PC-9 (cell line): ENCODE measurements at regions not wholly inside any gene's neighbourhood (a gene's known extent, or its start where the extent isn't known, plus 50 kb on each side); places are given as distances from the start of the nearest gene placed in this dataset.

Source experiments
- CTCF ChIP-seq: fragments of 200-600 bp; sonication (generic); conservative IDR thresholded peaks from 2 replicates; pipeline ENCODE4 v1.6.1; 2017; ENCODE audit warnings: mixed run types, antibody characterized with exemption, mild to moderate bottlenecking, moderate library complexity
- EZH2 ChIP-seq: fragments of 200-600 bp; sonication (generic); IDR thresholded peaks from 2 replicates; pipeline ENCODE4 v1.8.0; 2017; ENCODE audit warnings: antibody characterized with exemption, low read depth

- TF ChIP-seq CTCF = no peak
- no peak for TF ChIP-seq EZH2
These were observed 557.5 kb downstream of the PPARGC1A start for GRCh38 chr4:23332313-23332712.
